ENCODE measurements at regions not wholly inside any gene's neighbourhood (a gene's known extent, or its start where the extent isn't known, plus 50 kb on each side); places are given as distances from the start of the nearest gene placed in this dataset.

- Histone ChIP-seq H3K36me3 (replicated peaks in 1 of 2; ENCODE audit: control extremely low read depth in 1 of 2, control insufficient read depth in 1 of 2, extremely low read depth in 1 of 2, insufficient read depth in 2 of 2, low read length in 1 of 2) (no peaks in the 10 kb centered on the region), H3K4me1 (ENCODE audit: control insufficient read depth in 2 of 2, insufficient read depth in 2 of 2, low read length in 2 of 2) (no peaks in the 10 kb centered on the region), H3K9me3 (ENCODE audit: control extremely low read depth in 1 of 3, control insufficient read depth in 2 of 3, insufficient read depth in 1 of 3, low read length in 2 of 3) (peaks cover 0 to 7% (median 3%) of the 10 kb centered on the region in 3 donors), H3K9ac (ENCODE audit: low read length) (no peak overlapping the region), H3K79me2 (ENCODE audit: control insufficient read depth, insufficient read depth, low read length) (no peaks in the 10 kb centered on the region), H3K27ac (ENCODE audit: low read length in 2 of 2) (no peak overlapping the region), H4K20me1 (ENCODE audit: control insufficient read depth, insufficient read depth, low read length, poor library complexity, severe bottlenecking) (no peaks in the 10 kb centered on the region), H3K4me3 (ENCODE audit: control extremely low read depth in 1 of 5, extremely low read depth in 1 of 5, insufficient read depth in 1 of 5, low read depth in 2 of 5, low read length in 4 of 5) (no peak overlapping the region), H2AFZ (ENCODE audit: insufficient read depth, low read depth, low read length, poor library complexity, severe bottlenecking) (no peak overlapping the region), H3K4me2 (replicated peaks; ENCODE audit: low read depth, low read length, poor library complexity, severe bottlenecking) (no peak overlapping the region), H3K27me3 (replicated peaks in 1 of 4; ENCODE audit: control extremely low read depth in 1 of 4, control insufficient read depth in 3 of 4, insufficient read depth in 4 of 4, low read length in 3 of 4) (no peaks in the 10 kb centered on the region)
- ChIA-PET CTCF (no interaction called here), POLR2A (no interaction called here)
- Mint-ChIP-seq H3K4me3 (no peak overlapping the region), H3K9me3 (ENCODE audit: insufficient read depth) (peaks cover 2% of the 10 kb centered on the region), H3K27ac (no peak overlapping the region), H3K4me1 (no peaks in the 10 kb centered on the region), H3K27me3 (no peaks in the 10 kb centered on the region)
- DNase-seq (no peak), ATAC-seq (ENCODE audit: low read depth) (no peak)
- TF ChIP-seq EZH2 (IDR thresholded peaks at IDR 0.05; ENCODE audit: borderline replicate concordance, insufficient read depth, low read depth, low read length, poor library complexity, severe bottlenecking) = no peak
- TF ChIP-seq, protein P1, sequence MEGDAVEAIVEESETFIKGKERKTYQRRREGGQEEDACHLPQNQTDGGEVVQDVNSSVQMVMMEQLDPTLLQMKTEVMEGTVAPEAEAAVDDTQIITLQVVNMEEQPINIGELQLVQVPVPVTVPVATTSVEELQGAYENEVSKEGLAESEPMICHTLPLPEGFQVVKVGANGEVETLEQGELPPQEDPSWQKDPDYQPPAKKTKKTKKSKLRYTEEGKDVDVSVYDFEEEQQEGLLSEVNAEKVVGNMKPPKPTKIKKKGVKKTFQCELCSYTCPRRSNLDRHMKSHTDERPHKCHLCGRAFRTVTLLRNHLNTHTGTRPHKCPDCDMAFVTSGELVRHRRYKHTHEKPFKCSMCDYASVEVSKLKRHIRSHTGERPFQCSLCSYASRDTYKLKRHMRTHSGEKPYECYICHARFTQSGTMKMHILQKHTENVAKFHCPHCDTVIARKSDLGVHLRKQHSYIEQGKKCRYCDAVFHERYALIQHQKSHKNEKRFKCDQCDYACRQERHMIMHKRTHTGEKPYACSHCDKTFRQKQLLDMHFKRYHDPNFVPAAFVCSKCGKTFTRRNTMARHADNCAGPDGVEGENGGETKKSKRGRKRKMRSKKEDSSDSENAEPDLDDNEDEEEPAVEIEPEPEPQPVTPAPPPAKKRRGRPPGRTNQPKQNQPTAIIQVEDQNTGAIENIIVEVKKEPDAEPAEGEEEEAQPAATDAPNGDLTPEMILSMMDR (IDR thresholded peaks at IDR 0.05) = no peak
- intact Hi-C loops (cut with micrococcal nuclease) = no loop called here
Measured at GRCh38 chr2:162934191-162934590, 95.6 kb upstream of the KCNH7 start.

GRCh38 chr2:162932416-162932815, 93.8 kb upstream of the KCNH7 start:
- no peaks in the 10 kb centered on the region for H3K4me1 Mint-ChIP-seq
- TF ChIP-seq EZH2 (IDR thresholded peaks at IDR 0.05; ENCODE audit: borderline replicate concordance, insufficient read depth, low read depth, low read length, poor library complexity, severe bottlenecking) = no peak
- TF ChIP-seq, protein P1 (IDR thresholded peaks at IDR 0.05) = no peak
- DNase-seq (no peak), ATAC-seq (ENCODE audit: low read depth) (no peak)
- Histone ChIP-seq H3K79me2 (ENCODE audit: control insufficient read depth, insufficient read depth, low read length) (no peaks in the 10 kb centered on the region), H3K27ac (ENCODE audit: low read length in 2 of 2) (no peak overlapping the region), H3K4me1 (ENCODE audit: control insufficient read depth in 2 of 2, insufficient read depth in 2 of 2, low read length in 2 of 2) (no peaks in the 10 kb centered on the region), H2AFZ (ENCODE audit: insufficient read depth, low read depth, low read length, poor library complexity, severe bottlenecking) (no peak overlapping the region), H3K9ac (ENCODE audit: low read length) (no peak overlapping the region), H4K20me1 (ENCODE audit: control insufficient read depth, insufficient read depth, low read length, poor library complexity, severe bottlenecking) (no peaks in the 10 kb centered on the region), H3K4me3 (ENCODE audit: control extremely low read depth in 1 of 5, extremely low read depth in 1 of 5, insufficient read depth in 1 of 5, low read depth in 2 of 5, low read length in 4 of 5) (no peak overlapping the region), H3K9me3 (ENCODE audit: control extremely low read depth in 1 of 3, control insufficient read depth in 2 of 3, insufficient read depth in 1 of 3, low read length in 2 of 3) (peaks cover 0 to 3% (median 0%) of the 10 kb centered on the region in 3 donors), H3K4me2 (replicated peaks; ENCODE audit: low read depth, low read length, poor library complexity, severe bottlenecking) (no peak overlapping the region), H3K36me3 (replicated peaks in 1 of 2; ENCODE audit: control extremely low read depth in 1 of 2, control insufficient read depth in 1 of 2, extremely low read depth in 1 of 2, insufficient read depth in 2 of 2, low read length in 1 of 2) (no peaks in the 10 kb centered on the region), H3K27me3 (replicated peaks in 1 of 4; ENCODE audit: control extremely low read depth in 1 of 4, control insufficient read depth in 3 of 4, insufficient read depth in 4 of 4, low read length in 3 of 4) (no peaks in the 10 kb centered on the region)
- POLR2A ChIA-PET = no interaction called here
- intact Hi-C loops (cut with micrococcal nuclease) = no loop called here
- no peak overlapping the region for H3K4me3 Mint-ChIP-seq
- CTCF ChIA-PET = no interaction called here
- no peak overlapping the region for H3K27ac Mint-ChIP-seq
- no peaks in the 10 kb centered on the region for H3K27me3 Mint-ChIP-seq
- peaks cover 2% of the 10 kb centered on the region for H3K9me3 Mint-ChIP-seq (ENCODE audit: insufficient read depth)
